ENCODE measurements at regions not wholly inside any gene's neighbourhood (a gene's known extent, or its start where the extent isn't known, plus 50 kb on each side); places are given as distances from the start of the nearest gene placed in this dataset.

GRCh38 chr1:232262991-232263390 lies 366.9 kb downstream of the SIPA1L2 start:
- ATAC-seq (ENCODE audit: low read depth) (no peak), DNase-seq (no peak)
- no peak overlapping the region for H3K4ac ChIP-seq (ENCODE audit: low read depth, low read length)
- WGBS, 2 experiments (ENCODE audit: extremely low coverage in 2 of 2, insufficient read length in 1 of 2): no CpG with 5 or more reads among the region's 3 CpGs
- no peak overlapping the region for H2BK15ac ChIP-seq (ENCODE audit: low read depth, low read length)
- no peaks in the 10 kb centered on the region for H3K4me1 ChIP-seq (ENCODE audit: control insufficient read depth, insufficient read depth, low read length)
- no TSS peak for BruUV-seq (replicated peaks)
- no peaks in the 10 kb centered on the region for H3K36me3 ChIP-seq (ENCODE audit: control insufficient read depth, insufficient read depth, low read length)
- no peaks in the 10 kb centered on the region for H3K79me1 ChIP-seq (ENCODE audit: low read depth in 1 of 2, low read length in 2 of 2)
- H2AK5ac ChIP-seq (ENCODE audit: low read depth, low read length): no peak overlapping the region
- H2AK9ac ChIP-seq (replicated peaks; ENCODE audit: low read depth, low read length, poor library complexity): no peak overlapping the region
- no peaks in the 10 kb centered on the region for H4K20me1 ChIP-seq (ENCODE audit: insufficient read depth, low read length)
- H3K4me3 ChIP-seq (ENCODE audit: insufficient read depth, low read depth, low read length): no peak overlapping the region
- dilution Hi-C loops (cut with HindIII; ENCODE audit: low sequenced_read_pairs, unreplicated experiment) (no loop called here), intact Hi-C loops (cut with micrococcal nuclease) (no loop called here), in situ Hi-C loops (cut with MboI; ENCODE audit: low sequenced_read_pairs) (no loop called here)
- TF ChIP-seq FOS (IDR thresholded peaks at IDR 0.05; ENCODE audit: low read depth, low read length) (no peak), RCOR1 (IDR thresholded peaks at IDR 0.05; ENCODE audit: insufficient replicate concordance, low read length) (no peak), MXI1 (IDR thresholded peaks at IDR 0.05; ENCODE audit: borderline replicate concordance, low read depth, low read length) (no peak), CHD1 (IDR thresholded peaks at IDR 0.05; ENCODE audit: low read depth, low read length) (no peak), BHLHE40 (IDR thresholded peaks at IDR 0.05; ENCODE audit: low read depth, low read length) (no peak), MAZ (IDR thresholded peaks at IDR 0.05; ENCODE audit: borderline replicate concordance, low read depth, low read length) (no peak), NFE2L2 (IDR thresholded peaks at IDR 0.05; ENCODE audit: low read depth, low read length) (no peak), USF2 (IDR thresholded peaks at IDR 0.05; ENCODE audit: low read depth, low read length) (no peak)
- TF ChIP-seq, protein P1, sequence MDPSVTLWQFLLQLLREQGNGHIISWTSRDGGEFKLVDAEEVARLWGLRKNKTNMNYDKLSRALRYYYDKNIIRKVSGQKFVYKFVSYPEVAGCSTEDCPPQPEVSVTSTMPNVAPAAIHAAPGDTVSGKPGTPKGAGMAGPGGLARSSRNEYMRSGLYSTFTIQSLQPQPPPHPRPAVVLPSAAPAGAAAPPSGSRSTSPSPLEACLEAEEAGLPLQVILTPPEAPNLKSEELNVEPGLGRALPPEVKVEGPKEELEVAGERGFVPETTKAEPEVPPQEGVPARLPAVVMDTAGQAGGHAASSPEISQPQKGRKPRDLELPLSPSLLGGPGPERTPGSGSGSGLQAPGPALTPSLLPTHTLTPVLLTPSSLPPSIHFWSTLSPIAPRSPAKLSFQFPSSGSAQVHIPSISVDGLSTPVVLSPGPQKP (IDR thresholded peaks at IDR 0.05; ENCODE audit: borderline replicate concordance, low read depth, low read length): no peak
- ChIA-PET CTCF (no interaction called here), POLR2A (ENCODE audit: unreplicated experiment) (no interaction called here)
- no peak overlapping the region for H3K18ac ChIP-seq (ENCODE audit: low read depth, low read length)
- H2BK5ac ChIP-seq (ENCODE audit: low read depth, low read length, poor library complexity, severe bottlenecking): no peak overlapping the region
- no peaks in the 10 kb centered on the region for H3K9me1 ChIP-seq (ENCODE audit: insufficient read depth, low read length)
- H4K5ac ChIP-seq (ENCODE audit: low read depth, low read length): no peak overlapping the region
- H2BK120ac ChIP-seq (ENCODE audit: low read depth, low read length): no peak overlapping the region
- H3K9ac ChIP-seq (ENCODE audit: low read depth, low read length): no peak overlapping the region
- H3K4me2 ChIP-seq (ENCODE audit: low read depth, low read length): no peak overlapping the region
- H2BK20ac ChIP-seq (ENCODE audit: low read depth, low read length): no peak overlapping the region
- no peak overlapping the region for H3K14ac ChIP-seq (replicated peaks; ENCODE audit: low read depth, low read length)
- no peak overlapping the region for H2AFZ ChIP-seq (replicated peaks; ENCODE audit: low read length, poor library complexity)
- no peak overlapping the region for H3K23ac ChIP-seq (ENCODE audit: low read depth, low read length)
- H3K27me3 ChIP-seq (ENCODE audit: control insufficient read depth, insufficient read depth, low read length): peaks cover 7% of the 10 kb centered on the region
- no peaks in the 10 kb centered on the region for H3K9me3 ChIP-seq (ENCODE audit: control insufficient read depth, insufficient read depth, low read length)
- H3K56ac ChIP-seq (ENCODE audit: extremely low read depth, insufficient read depth, low read length): no peak overlapping the region
- no peak overlapping the region for H4K8ac ChIP-seq (ENCODE audit: low read depth in 2 of 2, low read length in 2 of 2)
- H4K91ac ChIP-seq (ENCODE audit: insufficient read depth, low read depth, low read length): no peak overlapping the region
- H3K27ac ChIP-seq (ENCODE audit: insufficient read depth, low read length): no peak overlapping the region

Data from IMR-90 (cell line).